ENCODE measurements at regions not wholly inside any gene's neighbourhood (a gene's known extent, or its start where the extent isn't known, plus 50 kb on each side); places are given as distances from the start of the nearest gene placed in this dataset.

- TF ChIP-seq ZBTB33 (CRISPR knock-in tag; IDR thresholded peaks at IDR 0.05) = no peak
- TF ChIP-seq POLR2AphosphoS5 (IDR thresholded peaks at IDR 0.05; ENCODE audit: control insufficient read depth, insufficient read depth, low read depth, low read length) = no peak
Measured at GRCh38 chr13:40236566-40237168, 429.8 kb downstream of the FOXO1 start (continued).

GRCh38 chr13:40238761-40239160 is 427.7 kb downstream of the FOXO1 start:
- ChIA-PET CTCF (ENCODE audit: low intra/inter-chr PET ratio) (no interaction called here), POLR2A (no interaction called here)
- H3K4me3 ChIP-seq = no peak overlapping the region
- DNase-seq (ENCODE audit: extremely low read depth in 1 of 4, low spot score in 3 of 4) (no peak), ATAC-seq (no peak), FAIRE-seq (no peak)
- no TSS peak for BruUV-seq (replicated peaks)
- H4K20me1 ChIP-seq (replicated peaks; ENCODE audit: control insufficient read depth, insufficient read depth, low read length) = no peaks in the 10 kb centered on the region
- no peak overlapping the region for H3K9ac ChIP-seq (ENCODE audit: insufficient read depth in 1 of 2, low read depth in 2 of 2, low read length in 2 of 2)
- no peaks in the 10 kb centered on the region for H3K9me3 ChIP-seq (replicated peaks; ENCODE audit: control insufficient read depth, insufficient read depth, low read depth, low read length)
- no peaks in the 10 kb centered on the region for H3K79me2 ChIP-seq (ENCODE audit: control insufficient read depth, insufficient read depth, low read length)
- intact Hi-C loops (cut with micrococcal nuclease) (no loop called here), in situ Hi-C loops (cut with MboI) (no loop called here)
- H3K36me3 ChIP-seq (ENCODE audit: control insufficient read depth, insufficient read depth, low read length) = no peaks in the 10 kb centered on the region
- WGBS (ENCODE audit: insufficient coverage, low coverage, missing lambda C conversion rate) = 0% methylated on average over 2 of the region's 3 CpGs
- no peaks in the 10 kb centered on the region for H3K9me1 ChIP-seq (ENCODE audit: control insufficient read depth, insufficient read depth, low read length)
- TF ChIP-seq ZNF592 (IDR thresholded peaks at IDR 0.05) (no peak), KDM1A (IDR thresholded peaks at IDR 0.05) (no peak)
- H3K4me1 ChIP-seq (replicated peaks in 1 of 2; ENCODE audit: control insufficient read depth in 2 of 2, insufficient read depth in 2 of 2, low read length in 2 of 2) = no peaks in the 10 kb centered on the region
- no peak overlapping the region for H3K27ac ChIP-seq (ENCODE audit: extremely low read depth, low read depth, low read length)
- no peak overlapping the region for H2AFZ ChIP-seq (ENCODE audit: low read depth, low read length)
- H3K4me2 ChIP-seq (ENCODE audit: insufficient read depth, low read length) = no peak overlapping the region
- no peaks in the 10 kb centered on the region; a peak in 3 of 5 replicates for H3K27me3 ChIP-seq (ENCODE audit: control insufficient read depth in 2 of 2, insufficient read depth in 2 of 2, low read length in 2 of 2)
